ENCODE measurements at regions not wholly inside any gene's neighbourhood (a gene's known extent, or its start where the extent isn't known, plus 50 kb on each side); places are given as distances from the start of the nearest gene placed in this dataset.

DNA sequence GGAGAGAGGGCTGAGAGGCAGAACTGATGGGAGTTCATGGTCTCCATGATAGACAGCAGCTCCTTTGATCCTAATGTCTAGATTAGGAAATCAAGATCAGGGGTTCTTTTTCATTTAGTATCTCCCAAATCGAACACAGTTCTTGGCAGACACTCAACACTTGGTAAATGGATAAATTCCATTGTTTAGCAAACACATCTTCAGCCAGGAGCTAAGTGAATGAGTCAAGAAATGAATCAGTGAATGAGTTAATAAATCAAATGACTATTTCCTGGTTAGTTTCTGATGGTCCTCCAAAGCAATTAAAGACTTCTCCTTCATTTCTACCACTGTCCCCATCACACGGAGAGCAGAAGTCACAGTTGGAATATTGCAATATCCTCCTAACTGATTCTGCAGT lies 120.0 kb upstream of the SHISA3 start:
- TF ChIP-seq, protein P1, sequence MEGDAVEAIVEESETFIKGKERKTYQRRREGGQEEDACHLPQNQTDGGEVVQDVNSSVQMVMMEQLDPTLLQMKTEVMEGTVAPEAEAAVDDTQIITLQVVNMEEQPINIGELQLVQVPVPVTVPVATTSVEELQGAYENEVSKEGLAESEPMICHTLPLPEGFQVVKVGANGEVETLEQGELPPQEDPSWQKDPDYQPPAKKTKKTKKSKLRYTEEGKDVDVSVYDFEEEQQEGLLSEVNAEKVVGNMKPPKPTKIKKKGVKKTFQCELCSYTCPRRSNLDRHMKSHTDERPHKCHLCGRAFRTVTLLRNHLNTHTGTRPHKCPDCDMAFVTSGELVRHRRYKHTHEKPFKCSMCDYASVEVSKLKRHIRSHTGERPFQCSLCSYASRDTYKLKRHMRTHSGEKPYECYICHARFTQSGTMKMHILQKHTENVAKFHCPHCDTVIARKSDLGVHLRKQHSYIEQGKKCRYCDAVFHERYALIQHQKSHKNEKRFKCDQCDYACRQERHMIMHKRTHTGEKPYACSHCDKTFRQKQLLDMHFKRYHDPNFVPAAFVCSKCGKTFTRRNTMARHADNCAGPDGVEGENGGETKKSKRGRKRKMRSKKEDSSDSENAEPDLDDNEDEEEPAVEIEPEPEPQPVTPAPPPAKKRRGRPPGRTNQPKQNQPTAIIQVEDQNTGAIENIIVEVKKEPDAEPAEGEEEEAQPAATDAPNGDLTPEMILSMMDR (IDR thresholded peaks at IDR 0.05; ENCODE audit: low read depth, low read length) = no peak
- TF ChIP-seq EZH2phosphoT487 (IDR thresholded peaks at IDR 0.05; ENCODE audit: low read depth) = no peak
